HG03521 (cell line): ENCODE measurements at regions not wholly inside any gene's neighbourhood (a gene's known extent, or its start where the extent isn't known, plus 50 kb on each side); places are given as distances from the start of the nearest gene placed in this dataset.
"Not testable (repeated sequence)": the region's sequence is repeated elsewhere in the genome, so short reads cannot be mapped to it uniquely, and the experiment has no call there.

ENCODE experiments used
- ATAC-seq: cut with Tn5 transposase; IDR thresholded peaks from one replicate; pipeline ENCODE4 v1.9.1; 2021; ENCODE audit warnings: mild to moderate bottlenecking, moderate library complexity; ENCODE audit not compliant: unreplicated experiment

DNA sequence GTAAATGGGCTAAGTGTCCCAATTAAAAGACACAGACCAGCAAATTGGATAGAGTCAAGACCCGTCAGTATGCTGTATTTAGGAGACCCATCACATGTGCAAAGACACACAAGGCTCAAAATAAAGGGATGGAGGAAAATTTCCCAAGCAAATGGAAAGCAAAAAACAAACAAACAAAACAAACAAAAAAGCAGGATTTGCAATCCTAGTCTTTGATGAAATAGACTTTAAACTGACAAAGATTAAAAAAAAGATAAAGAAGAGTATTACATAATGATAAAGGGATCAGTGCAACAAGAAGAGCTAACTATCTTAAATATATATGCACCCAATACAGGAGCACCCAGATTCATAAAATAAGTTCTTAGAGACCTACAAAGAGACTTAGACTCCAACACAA lies 429.6 kb downstream of the MAT2B start:
- not testable (repeated sequence) for ATAC-seq

- no peak for ATAC-seq
These were observed 433.2 kb downstream of the MAT2B start for GRCh38 chr5:163938595-163938994.

GRCh38 chr5:163941079-163941478 lies 435.7 kb downstream of the MAT2B start:
- no peak for ATAC-seq

- ATAC-seq = no peak
These were observed 438.1 kb downstream of the MAT2B start for GRCh38 chr5:163943546-163943945.

GRCh38 chr5:163944738-163945137 lies 439.3 kb downstream of the MAT2B start:
- no peak for ATAC-seq

DNA sequence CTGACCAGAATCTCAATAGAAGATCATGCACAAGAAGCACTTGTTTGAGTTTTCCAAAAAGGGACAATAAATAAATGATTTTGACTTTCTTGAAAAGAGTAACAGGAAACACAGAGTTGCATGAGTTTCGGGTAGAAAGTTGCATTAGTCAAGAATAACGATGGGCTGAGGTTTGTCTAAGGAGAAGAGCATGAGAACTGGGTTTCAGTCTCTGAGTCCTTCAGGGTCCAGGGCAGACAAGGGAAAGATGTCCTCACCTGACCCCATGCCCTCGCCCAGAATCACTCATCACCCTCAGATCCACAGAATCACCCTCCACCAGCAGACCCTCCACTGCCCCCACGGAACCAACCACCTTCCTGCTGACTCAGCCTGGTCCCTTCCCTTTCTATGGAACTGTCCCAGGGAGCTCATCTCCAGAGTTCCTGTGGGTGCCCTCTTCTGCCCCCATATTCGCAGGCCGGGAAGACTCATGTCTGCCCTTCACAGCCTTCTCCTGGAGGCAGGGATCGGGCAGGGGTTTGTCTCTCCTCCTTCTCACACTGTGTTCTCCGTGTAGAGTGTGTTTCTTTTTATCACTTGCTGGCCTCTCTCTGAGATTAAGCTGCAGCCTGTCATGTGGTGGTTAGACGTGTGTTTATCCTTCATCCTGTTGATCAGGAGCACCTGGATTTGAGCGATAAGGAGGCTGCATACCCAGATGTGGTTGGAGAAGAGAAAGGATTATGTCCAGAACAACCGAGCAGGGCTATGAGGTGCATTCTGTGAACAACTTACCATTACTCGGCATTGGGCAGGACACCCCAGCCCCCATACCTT lies 442.6 kb downstream of the MAT2B start:
- no peak for ATAC-seq

- no peak for ATAC-seq
These were observed 444.8 kb downstream of the MAT2B start for GRCh38 chr5:163950248-163950647.

GRCh38 chr5:163951069-163951468 lies 445.6 kb downstream of the MAT2B start:
- no peak for ATAC-seq

DNA sequence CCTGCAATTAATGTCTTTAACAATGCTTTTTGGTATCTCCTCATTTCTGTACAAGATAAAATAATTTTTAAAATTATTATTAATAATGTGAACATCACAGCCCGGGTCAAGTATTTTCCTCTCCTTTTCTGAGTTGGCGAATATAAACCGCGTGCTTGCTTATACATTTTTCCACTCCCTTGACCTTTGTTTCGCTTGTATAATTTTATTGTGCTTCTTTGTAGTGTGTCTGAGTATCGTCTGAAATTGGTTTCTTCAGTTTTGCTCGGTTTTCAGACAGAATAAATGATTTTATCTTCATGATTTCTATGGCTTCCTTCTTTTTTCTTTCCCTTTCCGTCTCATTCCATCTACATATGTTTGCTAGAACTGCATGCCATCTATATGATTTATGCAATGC lies 448.5 kb downstream of the MAT2B start:
- no peak for ATAC-seq

- ATAC-seq = not testable (repeated sequence)
These were observed 455.8 kb downstream of the MAT2B start for GRCh38 chr5:163961230-163961629.

DNA sequence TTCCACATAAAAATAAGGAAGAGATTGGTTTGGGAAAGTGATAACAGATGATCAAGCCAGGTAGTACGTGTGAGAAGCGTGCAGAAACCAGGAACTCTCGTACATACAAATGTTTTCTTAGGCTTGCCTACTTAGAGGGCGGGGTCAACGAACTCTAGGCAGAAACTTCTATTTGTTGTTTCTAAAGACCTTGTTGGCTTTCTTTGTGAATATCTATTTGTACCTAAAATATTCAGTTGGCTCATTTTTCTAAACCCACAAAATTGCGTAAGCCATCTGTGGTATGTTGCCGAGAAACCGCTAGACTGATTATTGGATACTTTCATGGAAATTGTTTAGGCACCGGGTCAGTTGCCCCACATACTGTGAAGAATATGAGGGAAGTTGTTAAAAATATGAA lies 458.5 kb downstream of the MAT2B start:
- ATAC-seq = no peak

GRCh38 chr5:163964671-163965070 lies 459.3 kb downstream of the MAT2B start:
- ATAC-seq = no peak

DNA sequence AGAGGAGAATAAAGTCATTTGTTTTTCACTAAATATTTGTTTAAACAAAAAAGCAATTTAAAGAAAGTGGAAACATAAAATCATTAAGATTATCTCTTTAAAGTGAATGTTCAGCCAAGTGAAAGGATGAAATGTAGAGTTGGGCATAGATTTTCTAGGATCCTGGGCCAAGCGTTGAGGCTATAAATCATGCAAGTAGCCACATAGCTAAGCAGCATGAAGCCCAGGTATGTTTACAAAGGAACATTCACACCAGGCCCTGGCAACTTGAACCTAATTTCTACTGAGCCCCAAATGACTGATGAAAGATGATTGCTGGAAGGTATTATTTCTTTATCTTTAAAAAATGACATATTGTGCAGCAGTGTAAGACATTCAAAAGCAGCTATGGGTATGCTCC lies 461.8 kb downstream of the MAT2B start:
- ATAC-seq = no peak

GRCh38 chr5:163968651-163969050 lies 463.2 kb downstream of the MAT2B start:
- no peak for ATAC-seq

DNA sequence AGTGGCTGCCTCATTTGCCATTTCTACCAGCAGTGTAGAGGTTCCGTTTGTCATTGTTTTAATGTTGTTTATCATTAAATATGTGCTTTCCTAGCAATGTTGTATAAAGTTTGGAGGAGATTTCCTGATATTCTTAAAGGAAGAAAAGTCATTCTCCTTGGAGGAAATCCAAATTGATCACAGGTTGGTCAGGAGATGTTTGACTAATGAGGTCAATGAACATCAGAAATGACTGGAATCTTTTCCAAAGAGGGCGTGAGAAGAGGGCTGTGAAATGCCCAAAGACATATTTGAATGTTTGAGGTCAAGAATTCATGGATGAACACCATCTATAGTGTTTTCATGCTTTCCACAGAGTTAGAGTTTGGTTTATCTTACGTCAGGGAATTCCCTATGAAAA lies 471.3 kb downstream of the MAT2B start:
- no peak for ATAC-seq

DNA sequence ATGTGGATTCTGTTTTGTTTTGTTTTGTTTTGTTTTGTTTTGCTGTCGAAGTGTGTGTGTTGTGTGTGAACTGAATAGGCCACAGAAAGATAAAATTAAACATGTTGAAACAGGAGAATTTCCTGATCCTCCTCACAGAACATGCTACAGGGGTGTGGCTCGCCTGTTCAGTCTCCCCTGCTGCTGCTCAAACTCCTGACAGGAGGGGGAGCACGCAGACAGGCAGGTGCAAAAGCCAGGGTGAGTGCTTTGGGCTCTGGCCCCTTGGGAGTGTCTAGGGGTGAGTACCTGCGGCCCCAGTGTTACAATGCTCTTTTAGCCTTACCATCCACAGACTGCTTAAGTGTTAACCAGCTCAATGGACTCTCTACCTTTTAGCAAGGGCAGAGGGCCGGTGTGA lies 473.5 kb downstream of the MAT2B start:
- ATAC-seq = no peak

GRCh38 chr5:163988566-163988965 lies 483.1 kb downstream of the MAT2B start:
- no peak for ATAC-seq

DNA sequence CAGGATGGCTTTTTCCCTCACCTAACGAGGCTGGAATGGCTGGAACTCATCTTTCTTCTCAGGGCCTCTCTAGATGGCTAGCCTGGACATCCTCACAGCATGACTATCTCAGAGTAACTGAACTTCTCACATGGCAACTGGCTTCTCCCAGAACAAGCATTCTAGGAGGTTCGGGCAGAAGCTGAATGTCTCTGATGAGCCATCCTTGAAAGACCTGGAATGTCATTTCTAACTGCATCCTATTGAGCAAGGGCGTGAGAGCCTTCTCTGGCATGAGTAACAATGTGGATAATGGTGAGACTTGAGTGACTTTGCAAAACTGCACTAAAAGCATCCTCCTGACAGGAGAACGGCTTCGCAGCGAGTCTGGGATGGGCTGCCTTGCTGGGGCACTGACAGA lies 487.7 kb downstream of the MAT2B start:
- ATAC-seq = no peak

- ATAC-seq = no peak
These were observed 489.8 kb downstream of the MAT2B start for GRCh38 chr5:163995206-163995605.

DNA sequence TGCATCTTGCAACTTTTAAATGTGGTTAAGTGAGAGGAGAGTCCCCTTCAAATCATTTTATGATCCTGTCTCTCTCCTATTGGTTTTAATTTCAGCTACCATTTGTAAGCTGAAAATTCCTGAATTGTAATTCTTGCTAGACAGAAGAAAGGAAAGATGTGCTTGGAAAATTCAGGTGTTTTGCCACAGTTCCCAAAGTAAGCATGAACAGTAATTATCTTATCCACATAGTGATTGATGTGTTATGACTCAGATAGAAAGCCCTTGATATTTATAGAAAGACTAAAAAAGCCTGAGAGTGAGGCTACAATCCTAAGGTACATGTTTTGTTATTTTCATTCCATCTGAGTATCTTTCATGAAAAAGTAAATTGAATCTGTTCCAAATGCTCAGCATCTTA lies 492.5 kb downstream of the MAT2B start:
- ATAC-seq = no peak

GRCh38 chr5:164000241-164000640 lies 494.8 kb downstream of the MAT2B start:
- no peak for ATAC-seq

DNA sequence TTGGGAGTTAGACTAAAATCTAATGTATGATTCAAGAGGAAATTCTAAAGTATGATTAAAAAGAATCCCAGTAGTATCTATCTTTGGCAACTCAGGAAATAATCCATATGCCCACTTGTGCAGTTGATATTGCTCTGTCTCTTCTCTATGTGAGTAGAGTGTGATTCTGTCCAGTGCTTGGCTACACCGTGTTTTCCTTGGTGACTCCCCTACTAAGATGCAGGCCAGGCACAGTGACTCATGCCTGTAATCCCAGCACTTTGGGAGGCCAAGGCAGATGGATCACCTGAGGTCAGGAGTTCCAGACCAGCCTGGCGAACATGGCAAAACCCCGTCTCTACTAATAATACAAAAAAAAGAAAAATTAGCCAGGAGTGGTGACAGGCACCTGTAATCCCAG lies 495.4 kb downstream of the MAT2B start:
- no peak for ATAC-seq

DNA sequence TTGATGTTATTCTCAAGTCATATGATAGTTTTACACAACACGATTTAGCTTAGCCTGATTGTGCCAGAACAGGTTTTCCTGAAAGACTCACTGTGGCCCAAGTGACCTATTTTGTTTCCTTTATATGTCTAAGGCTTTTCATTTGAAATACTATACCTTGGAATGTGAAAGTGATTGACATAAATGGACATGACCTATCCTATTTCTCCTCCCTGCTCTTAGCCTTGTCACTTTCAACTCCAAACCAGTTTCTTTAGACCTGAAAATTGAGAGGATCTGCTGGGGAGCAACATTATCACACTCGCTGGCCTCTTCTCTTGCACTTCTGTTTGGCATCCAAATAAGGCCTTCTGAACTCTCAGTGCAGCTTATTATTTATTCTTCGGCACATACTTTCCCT lies 496.8 kb downstream of the MAT2B start:
- ATAC-seq = no peak
